ENCODE measurements at regions not wholly inside any gene's neighbourhood (a gene's known extent, or its start where the extent isn't known, plus 50 kb on each side); places are given as distances from the start of the nearest gene placed in this dataset.
"Not testable (repeated sequence)": the region's sequence is repeated elsewhere in the genome, so short reads cannot be mapped to it uniquely, and the experiment has no call there.

DNA sequence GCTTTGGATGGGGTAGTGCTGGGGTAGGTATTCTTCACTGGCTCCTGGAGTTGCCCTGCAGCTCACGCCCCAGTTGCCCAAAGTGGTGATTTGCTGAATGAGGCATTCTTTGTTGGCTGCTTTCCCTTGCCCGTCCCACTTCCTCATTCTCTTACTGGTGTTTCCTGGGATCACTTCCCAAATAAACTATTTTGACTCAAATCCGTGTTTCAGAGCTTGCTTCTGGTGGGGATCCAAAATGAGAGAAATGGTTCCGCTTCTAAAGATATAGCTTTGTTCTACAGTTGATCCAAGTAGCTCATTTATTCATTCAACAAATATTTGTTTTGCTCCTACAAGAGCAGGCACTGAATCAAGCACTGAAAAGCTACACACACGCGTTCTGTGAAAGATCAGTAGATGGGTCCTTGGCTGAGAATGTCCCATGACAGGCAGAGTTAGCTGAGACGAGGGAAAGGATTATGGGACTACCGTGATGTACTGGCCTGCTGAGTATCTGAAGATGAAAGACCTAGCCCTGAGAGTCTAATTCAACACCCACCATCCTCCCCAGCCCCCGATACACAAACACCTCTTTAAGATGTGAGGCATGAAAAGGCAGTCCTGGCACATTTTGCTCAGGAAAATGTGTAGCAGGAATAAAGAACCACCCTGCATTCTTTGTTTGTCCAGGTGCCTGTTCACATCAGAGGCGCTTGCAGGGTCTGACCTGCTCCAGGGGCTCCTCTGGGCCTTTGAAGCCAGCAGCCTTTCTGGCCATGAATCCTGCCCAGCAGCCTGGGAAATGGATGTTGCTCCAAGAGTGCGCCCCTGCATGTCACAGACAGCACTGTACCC is 143.1 kb upstream of the RANBP3L start:
- H3K9me3 ChIP-seq (replicated peaks), result no peaks in the 10 kb centered on the region
- DNase-seq (ENCODE audit: low read depth in 1 of 2, low spot score in 2 of 2), result no peak
- H3K27me3 ChIP-seq (replicated peaks), result no peaks in the 10 kb centered on the region
- H3K27ac ChIP-seq, result no peak overlapping the region
- H3K4me3 ChIP-seq, result no peak overlapping the region
- H3K4me1 ChIP-seq (replicated peaks), result peaks cover 14% of the 10 kb centered on the region; the same call in 1 of the 2 replicates
- H3K36me3 ChIP-seq, result no peaks in the 10 kb centered on the region

DNA sequence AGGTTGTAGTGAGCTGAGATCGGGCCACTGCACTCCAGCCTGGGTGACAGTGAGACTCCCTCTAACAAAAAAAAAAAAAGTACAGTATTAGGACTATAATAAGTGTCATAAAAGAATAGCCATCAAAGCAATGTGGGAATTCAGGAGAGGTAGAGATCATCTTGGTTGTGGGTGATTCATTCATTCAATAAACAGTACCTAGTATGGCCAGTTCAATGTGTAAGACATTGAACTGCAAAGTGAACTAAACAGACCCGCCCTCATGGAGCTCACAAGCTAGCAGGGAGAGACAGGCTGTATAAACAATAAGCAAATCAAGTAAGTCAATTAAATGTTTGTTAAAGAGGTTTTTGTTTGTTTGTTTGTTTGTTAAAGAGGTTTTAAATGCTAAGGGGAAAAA is 146.1 kb upstream of the RANBP3L start:
- Histone ChIP-seq H3K36me3 (no peaks in the 10 kb centered on the region), H3K9me3 (replicated peaks) (no peaks in the 10 kb centered on the region), H3K4me3 (no peak overlapping the region), H3K4me1 (replicated peaks) (peaks cover 16% of the 10 kb centered on the region), H3K27ac (no peak overlapping the region), H3K27me3 (replicated peaks) (no peaks in the 10 kb centered on the region)
- peak in 1 of 2 experiments; percentile 11 for DNase-seq (ENCODE audit: low read depth in 1 of 2, low spot score in 2 of 2)

DNA sequence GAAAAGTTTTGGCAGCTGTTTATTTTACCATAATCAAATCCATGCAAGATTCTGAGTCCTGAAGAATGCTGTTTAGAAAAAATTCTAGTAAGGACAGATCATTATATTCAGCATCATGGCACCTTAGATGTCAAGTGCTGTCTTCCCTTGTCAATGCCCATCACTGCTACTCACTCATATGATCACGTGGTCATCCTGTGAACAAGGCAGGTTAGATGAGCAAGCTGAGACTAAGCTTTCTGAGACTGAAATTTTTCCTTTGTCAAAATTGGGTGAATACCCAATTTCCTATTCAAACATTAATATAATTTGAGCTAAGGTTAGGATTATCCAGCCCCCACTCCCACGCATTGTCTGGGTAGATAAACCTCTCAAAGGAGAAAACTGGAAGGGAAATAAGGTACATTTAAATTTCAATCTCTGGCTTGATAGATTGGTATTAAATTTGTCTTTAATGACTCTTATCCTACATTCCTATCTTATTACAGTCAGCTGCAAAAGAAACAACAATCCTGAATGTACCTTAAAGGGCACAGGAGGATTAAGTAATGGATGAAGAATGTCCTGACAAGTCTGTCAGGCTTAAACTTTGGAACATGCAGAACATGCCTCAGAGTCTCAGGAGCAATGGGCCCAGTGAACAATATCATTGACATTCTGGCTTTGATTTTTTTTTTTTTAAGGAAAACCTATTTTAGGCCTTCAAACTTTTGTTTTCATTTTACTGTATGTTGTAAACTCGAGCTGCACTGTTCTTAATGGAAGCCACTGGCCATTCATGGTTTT is 148.7 kb upstream of the RANBP3L start:
- no peaks in the 10 kb centered on the region for H3K36me3 ChIP-seq
- H3K9me3 ChIP-seq (replicated peaks), result no peaks in the 10 kb centered on the region
- peaks cover 10% of the 10 kb centered on the region for H3K4me1 ChIP-seq (replicated peaks)
- no peak for DNase-seq (ENCODE audit: low read depth in 1 of 2, low spot score in 2 of 2)
- no peak overlapping the region for H3K27ac ChIP-seq
- H3K4me3 ChIP-seq, result no peak overlapping the region
- H3K27me3 ChIP-seq (replicated peaks), result no peaks in the 10 kb centered on the region

DNA sequence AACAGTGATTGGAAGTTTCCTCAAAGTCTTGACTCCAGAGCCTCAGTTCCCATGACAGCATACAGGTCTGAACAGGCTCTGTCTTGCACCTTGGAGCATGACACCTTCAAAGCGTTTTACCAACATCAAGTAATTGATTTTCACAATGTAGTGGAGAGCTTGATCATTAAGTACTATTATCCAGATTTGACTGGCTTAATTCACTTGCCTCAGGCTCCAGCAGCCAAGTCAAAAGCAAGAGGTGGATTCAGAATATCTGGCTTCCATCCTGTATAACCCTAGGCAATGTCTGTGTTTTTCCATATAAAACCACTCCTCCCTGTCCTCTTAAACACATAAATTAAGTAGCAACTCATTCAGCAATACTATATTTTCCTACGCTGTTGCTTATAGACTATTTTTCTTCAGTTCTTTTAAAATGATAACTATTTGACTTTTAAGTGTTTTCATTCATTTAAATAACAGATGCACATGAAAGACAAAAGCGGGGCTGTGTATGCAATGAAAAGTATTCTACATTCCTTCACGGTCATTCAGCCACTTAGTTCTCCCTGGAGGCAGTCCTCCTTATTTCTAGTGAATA is 150.8 kb upstream of the RANBP3L start:
- no peak overlapping the region for H3K4me3 ChIP-seq
- no peak overlapping the region for H3K27ac ChIP-seq
- H3K36me3 ChIP-seq, result no peaks in the 10 kb centered on the region
- H3K27me3 ChIP-seq (replicated peaks), result no peaks in the 10 kb centered on the region
- no peaks in the 10 kb centered on the region for H3K9me3 ChIP-seq (replicated peaks)
- DNase-seq (ENCODE audit: low read depth in 1 of 2, low spot score in 2 of 2), result no peak
- H3K4me1 ChIP-seq (replicated peaks), result peaks cover 13% of the 10 kb centered on the region

DNA sequence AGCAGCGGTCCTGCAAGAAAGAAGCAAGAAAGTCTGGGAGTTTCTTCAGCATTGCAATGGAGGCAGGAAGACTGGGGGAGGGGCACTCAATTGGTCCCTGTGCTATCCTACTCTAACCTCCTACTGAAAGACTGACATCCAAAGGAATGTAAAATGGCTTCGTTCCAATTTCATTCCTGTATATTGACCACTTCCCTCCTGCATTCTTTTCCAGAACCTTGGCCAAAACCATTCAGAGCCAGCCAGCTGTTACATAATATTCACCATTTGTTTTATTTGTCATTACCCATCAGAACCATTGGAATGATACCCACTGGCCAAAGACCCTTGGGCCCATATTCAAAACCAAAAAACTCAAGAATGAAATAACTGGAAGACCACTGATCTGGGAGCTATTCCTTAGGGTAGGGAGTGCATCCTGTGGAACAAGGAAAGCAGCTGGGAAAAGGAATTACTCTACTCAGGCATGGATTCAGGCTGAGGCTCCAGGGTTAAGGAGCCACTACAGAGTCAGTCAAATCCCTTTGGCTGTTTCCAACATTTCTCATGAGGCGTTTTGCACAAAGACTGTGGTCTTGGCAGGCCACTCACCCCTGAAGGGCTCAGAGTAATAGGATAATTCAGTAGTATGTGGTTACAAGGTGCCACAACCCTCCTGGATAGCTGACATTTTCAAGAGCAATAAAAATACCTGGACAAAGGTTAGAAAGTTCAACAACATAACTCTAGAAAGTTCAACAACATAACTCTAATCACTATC is 148.7 kb upstream of the SLC1A3 start:
- Histone ChIP-seq H3K27ac (no peak overlapping the region), H3K4me1 (replicated peaks) (peaks cover 11% of the 10 kb centered on the region), H3K9me3 (replicated peaks) (no peaks in the 10 kb centered on the region; the same call in 1 of the 2 replicates), H3K36me3 (no peaks in the 10 kb centered on the region), H3K4me3 (no peak overlapping the region), H3K27me3 (replicated peaks) (no peaks in the 10 kb centered on the region)
- peak in 1 of 2 experiments; percentile 13 for DNase-seq (ENCODE audit: low read depth in 1 of 2, low spot score in 2 of 2)

DNA sequence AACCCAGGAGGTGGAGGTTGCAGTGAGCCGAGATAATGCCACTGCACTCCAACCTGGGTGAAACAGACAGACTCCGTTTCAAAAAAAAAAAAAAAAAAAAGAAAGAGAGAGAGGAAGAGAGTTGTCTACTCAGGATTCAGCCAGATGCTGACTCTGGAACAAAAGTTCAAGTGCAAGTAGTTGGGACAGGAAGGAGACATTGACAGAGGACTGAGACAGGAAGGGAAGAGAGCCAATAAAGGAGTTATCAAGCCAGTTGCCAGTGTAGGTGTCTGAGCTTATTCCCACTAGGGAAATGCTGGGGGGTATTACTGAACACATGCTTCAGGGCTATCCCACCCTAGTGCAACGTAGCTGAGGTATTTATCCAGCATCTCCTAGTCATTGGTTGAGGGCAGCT is 147.7 kb upstream of the SLC1A3 start:
- Histone ChIP-seq H3K4me3 (no peak overlapping the region), H3K4me1 (replicated peaks) (peaks cover 11% of the 10 kb centered on the region), H3K9me3 (replicated peaks) (no peaks in the 10 kb centered on the region; the same call in 1 of the 2 replicates), H3K36me3 (no peaks in the 10 kb centered on the region), H3K27ac (no peak overlapping the region), H3K27me3 (replicated peaks) (peaks cover 7% of the 10 kb centered on the region; the same call in 1 of the 2 replicates)
- no peak for DNase-seq (ENCODE audit: low read depth in 1 of 2, low spot score in 2 of 2)

DNA sequence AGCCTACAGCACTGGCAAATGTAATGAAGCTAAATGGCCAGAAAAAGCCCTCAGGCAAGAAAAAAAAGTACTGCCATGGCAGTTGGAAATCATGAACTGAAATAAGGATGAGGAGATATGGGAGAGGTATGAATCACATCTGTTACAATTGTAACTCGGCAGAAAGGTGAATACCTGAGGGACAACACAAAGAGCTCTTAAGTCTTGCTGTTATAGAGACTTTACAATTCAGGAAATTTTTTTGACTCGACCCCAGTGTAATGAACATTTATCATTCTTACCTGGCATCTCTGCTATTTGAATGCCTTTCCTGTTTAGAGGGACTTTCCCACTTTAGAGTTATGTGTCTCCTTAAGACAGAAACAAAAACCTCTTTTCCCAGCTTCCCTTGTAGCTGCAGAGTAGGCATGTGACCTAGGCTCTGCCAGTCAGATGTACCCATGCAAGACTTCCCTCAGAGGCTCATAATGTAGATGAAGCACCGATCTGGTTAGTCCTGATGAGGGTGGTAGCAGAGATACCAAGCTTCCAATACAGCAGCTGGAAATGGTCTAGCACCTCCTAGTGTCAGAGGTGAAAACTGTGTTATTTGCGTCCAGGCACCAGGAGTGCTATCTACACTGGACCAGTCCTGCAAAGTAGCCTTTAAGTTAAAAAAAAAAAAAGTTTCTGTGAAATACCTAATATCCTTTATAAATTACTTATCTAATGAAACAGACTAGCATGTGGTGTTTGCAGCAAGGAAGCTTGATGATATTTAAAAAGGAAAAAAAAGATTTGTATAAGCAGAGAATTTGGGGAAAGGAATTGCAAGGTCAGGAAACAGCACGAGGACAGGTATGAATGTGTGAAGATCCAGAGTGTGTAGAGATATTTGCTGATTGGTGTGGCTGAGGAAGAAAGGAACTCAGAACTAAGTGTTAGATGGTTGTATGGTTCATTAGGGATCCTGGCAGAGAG is 146.9 kb upstream of the SLC1A3 start:
- peaks cover 11% of the 10 kb centered on the region for H3K4me1 ChIP-seq (replicated peaks)
- H3K27me3 ChIP-seq (replicated peaks), result peaks cover 7% of the 10 kb centered on the region; the same call in 1 of the 2 replicates
- DNase-seq (ENCODE audit: low read depth in 1 of 2, low spot score in 2 of 2), result no peak
- no peak overlapping the region for H3K4me3 ChIP-seq
- no peaks in the 10 kb centered on the region; the same call in 1 of the 2 replicates for H3K9me3 ChIP-seq (replicated peaks)
- no peaks in the 10 kb centered on the region for H3K36me3 ChIP-seq
- H3K27ac ChIP-seq, result no peak overlapping the region

DNA sequence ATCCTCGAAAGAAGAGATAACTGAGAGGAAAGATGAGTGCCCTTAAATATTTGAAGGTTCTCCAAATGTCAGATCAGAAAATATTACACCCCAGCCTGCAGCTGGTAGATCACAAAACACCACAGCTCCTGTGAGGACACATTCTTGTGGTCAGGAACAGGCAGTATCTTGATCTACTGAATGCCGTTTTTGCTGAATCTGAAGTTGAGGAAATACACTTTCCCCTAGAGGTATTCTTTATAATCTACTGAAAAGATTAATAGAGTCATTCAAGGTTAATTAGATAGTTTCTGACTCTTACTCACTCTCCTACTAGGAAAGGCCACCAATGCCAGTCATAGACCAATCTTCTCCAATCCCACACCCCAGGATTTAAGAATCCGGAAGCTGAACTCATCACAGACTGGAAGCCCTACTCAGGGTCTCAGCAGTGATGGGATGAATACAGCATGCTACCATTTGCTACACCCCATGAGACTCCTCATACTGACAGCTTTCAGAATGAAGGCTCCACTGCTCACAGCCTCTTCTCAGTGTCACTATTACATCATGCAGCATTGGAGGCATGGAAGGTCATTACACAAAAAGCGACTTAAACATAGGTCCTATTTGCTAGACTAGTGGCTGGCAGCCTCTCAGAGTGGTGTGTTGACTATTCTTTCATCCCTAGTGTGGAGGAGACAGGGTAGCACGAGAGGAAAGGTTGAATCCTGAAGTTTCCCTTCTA is 143.9 kb upstream of the SLC1A3 start:
- Histone ChIP-seq H3K4me1 (replicated peaks) (peaks cover 8% of the 10 kb centered on the region), H3K27me3 (replicated peaks) (peaks cover 7% of the 10 kb centered on the region; the same call in 1 of the 2 replicates), H3K36me3 (no peaks in the 10 kb centered on the region), H3K4me3 (no peak overlapping the region), H3K27ac (no peak overlapping the region), H3K9me3 (replicated peaks) (no peaks in the 10 kb centered on the region; the same call in 1 of the 2 replicates)
- no peak for DNase-seq (ENCODE audit: low read depth in 1 of 2, low spot score in 2 of 2)

DNA sequence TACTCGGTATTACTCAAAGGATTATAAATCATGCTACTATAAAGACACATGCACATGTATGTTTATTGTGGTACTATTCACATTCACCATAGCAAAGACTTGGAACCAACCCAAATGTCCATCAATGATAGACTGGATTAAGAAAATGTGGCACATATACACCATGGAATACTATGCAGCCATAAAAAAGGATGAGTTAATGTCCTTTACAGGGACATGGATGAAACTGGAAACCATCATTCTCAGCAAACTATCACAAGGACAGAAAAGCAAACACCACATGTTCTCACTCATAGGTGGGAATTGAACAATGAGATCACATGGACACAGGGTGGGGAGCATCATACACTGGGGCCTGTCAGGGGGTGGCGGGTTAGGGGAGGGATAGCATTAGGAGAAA is 130.5 kb upstream of the SLC1A3 start:
- H3K27ac ChIP-seq; H3K9me3 ChIP-seq (replicated peaks); H3K4me3 ChIP-seq; DNase-seq (ENCODE audit: low read depth in 1 of 2, low spot score in 2 of 2); H3K4me1 ChIP-seq (replicated peaks); H3K36me3 ChIP-seq; H3K27me3 ChIP-seq (replicated peaks): not testable (repeated sequence)

DNA sequence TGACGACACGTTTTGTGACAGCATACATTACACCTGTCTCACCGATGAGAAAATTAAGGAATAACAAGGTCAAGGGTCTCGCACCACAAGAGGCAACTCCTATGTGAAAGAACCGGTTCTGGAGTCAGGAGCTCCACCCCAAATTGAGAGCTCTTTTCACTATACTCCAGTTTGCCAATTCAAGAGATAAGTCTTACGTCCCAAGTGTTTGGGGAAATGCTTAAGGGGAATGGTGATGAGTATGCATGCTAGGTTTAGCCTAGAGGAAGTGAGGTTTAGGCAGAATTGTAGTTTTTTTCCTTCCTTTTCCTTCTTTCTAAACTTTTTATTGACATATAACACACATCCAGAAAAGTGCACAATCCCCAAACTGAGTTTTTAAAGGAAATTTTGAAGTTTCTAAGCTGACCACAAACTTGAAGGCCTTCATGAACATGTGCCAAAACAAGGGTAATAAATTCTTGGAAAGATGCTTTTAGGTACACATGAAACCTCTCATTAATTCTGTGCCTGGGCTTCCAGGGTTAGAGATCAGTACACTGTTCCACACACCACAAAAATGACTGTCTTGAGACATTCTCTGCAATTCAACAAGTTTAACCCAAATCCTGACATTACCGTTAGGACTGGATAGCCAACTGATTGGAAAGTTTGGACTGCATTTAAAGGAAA is 127.6 kb upstream of the SLC1A3 start:
- Histone ChIP-seq H3K9me3 (replicated peaks) (no peaks in the 10 kb centered on the region; the same call in 1 of the 2 replicates), H3K27me3 (replicated peaks) (no peaks in the 10 kb centered on the region), H3K36me3 (no peaks in the 10 kb centered on the region), H3K4me1 (replicated peaks) (no peaks in the 10 kb centered on the region), H3K27ac (no peak overlapping the region), H3K4me3 (no peak overlapping the region)
- DNase-seq (ENCODE audit: low read depth in 1 of 2, low spot score in 2 of 2), result no peak

DNA sequence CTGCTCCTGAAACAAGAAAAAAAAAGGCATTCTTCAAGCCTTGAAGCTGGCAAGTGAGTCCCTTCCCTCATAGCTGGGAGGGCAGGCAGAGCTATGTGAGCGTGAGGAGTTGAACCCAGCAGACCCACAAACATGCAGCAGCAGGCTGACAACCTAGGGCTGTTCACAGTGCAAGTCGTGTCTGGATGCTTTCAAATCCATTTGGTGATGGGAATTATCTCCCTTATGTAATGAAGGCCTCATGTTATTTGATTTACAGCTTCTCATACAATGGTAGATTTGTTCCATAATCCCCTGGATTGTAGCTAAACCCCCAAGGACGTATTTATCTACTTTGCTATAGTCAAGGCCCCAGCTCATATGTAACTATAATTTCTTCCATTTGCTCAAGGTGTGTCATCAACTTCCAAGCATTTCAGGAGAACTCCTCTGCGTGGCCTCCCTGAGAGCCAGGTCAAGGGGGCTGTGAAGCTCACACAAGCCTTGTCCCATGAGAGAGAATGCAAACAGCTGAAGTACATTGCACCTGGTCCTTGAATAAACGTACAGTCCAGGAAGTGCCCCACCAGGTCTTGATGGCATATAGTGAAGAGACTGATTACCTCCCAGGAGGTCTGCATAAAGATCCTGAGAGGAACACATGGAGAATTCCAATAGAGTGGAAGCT is 124.8 kb upstream of the SLC1A3 start:
- Histone ChIP-seq H3K9me3 (replicated peaks) (no peaks in the 10 kb centered on the region; the same call in 1 of the 2 replicates), H3K4me1 (replicated peaks) (no peaks in the 10 kb centered on the region), H3K27me3 (replicated peaks) (no peaks in the 10 kb centered on the region), H3K36me3 (no peaks in the 10 kb centered on the region), H3K27ac (no peak overlapping the region), H3K4me3 (no peak overlapping the region)
- DNase-seq (ENCODE audit: low read depth in 1 of 2, low spot score in 2 of 2), result no peak

Measured in SJSA1 (cell line).